CD4-positive, alpha-beta memory T cell (primary cell): ENCODE measurements at regions not wholly inside any gene's neighbourhood (a gene's known extent, or its start where the extent isn't known, plus 50 kb on each side); places are given as distances from the start of the nearest gene placed in this dataset.

Source experiments
- CTCF ChIA-PET: fragments of 350-600 bp; sonication (Branson Sonifier 250); formaldehyde crosslinking; loops from one replicate; lab custom pipeline; 2021; ENCODE audit warnings: inconsistent platforms; ENCODE audit not compliant: partially characterized antibody; lab: Charles Lee
- POLR2A ChIA-PET: fragments of 350-600 bp; sonication (Branson Sonifier 250); formaldehyde crosslinking; loops from one replicate; lab custom pipeline; 2021; ENCODE audit not compliant: partially characterized antibody; lab: Charles Lee
- DNase-seq, 5 donors: peaks; one replicate each; pipeline versions ENCODE4 v3.0.0 to v3.0.0-alpha.2; 2020 to 2022; ENCODE audit warnings: mixed read lengths in 1 of 5
- H3K27ac ChIP-seq: one replicate; pipeline ENCODE4 v1.7.0; 2013; ENCODE audit warnings: low read depth, low read length
- H3K27me3 ChIP-seq: 2 replicates; pipeline ENCODE4 v1.7.0; 2013; ENCODE audit warnings: mild to moderate bottlenecking, low read length, moderate library complexity; ENCODE audit not compliant: insufficient read depth
- H3K36me3 ChIP-seq: 2 replicates; pipeline ENCODE4 v1.7.0; 2013; ENCODE audit warnings: mild to moderate bottlenecking, low read length, moderate library complexity; ENCODE audit not compliant: insufficient read depth
- H3K4me1 ChIP-seq: 2 replicates; pipeline ENCODE4 v1.7.0; 2013; ENCODE audit warnings: mild to moderate bottlenecking, low read length, moderate library complexity; ENCODE audit not compliant: insufficient read depth
- H3K4me3 ChIP-seq, 2 donors: one replicate each; pipeline ENCODE4 v1.7.0; 2013; ENCODE audit warnings: low read length in 2 of 2, mild to moderate bottlenecking in 1 of 2
- H3K9me3 ChIP-seq, 2 donors: one replicate each; pipeline ENCODE4 v1.7.0; 2013; ENCODE audit warnings: low read length in 2 of 2, control low read depth in 1 of 2; ENCODE audit not compliant: control insufficient read depth in 1 of 2
- H3K27ac Mint-ChIP-seq, 7 donors: one replicate each; pipeline ENCODE4 v1.8.0; 2020 to 2021; ENCODE audit warnings: mixed read lengths in 7 of 7, mild to moderate bottlenecking in 6 of 7, inconsistent platforms in 3 of 7, moderate library complexity in 3 of 7
- H3K27me3 Mint-ChIP-seq, 2 donors: one replicate each; pipeline ENCODE4 v1.8.0; 2020 to 2021; ENCODE audit warnings: mixed read lengths in 2 of 2
- H3K36me3 Mint-ChIP-seq, 2 donors: one replicate each; pipeline ENCODE4 v1.8.0; 2020 to 2021; ENCODE audit warnings: mixed read lengths in 2 of 2, inconsistent platforms in 1 of 2, mild to moderate bottlenecking in 1 of 2
- H3K4me1 Mint-ChIP-seq, 4 donors: one replicate each; pipeline ENCODE4 v1.8.0; 2020 to 2021; ENCODE audit warnings: mixed read lengths in 4 of 4, mild to moderate bottlenecking in 1 of 4
- H3K4me3 Mint-ChIP-seq, 8 donors: one replicate each; pipeline ENCODE4 v1.8.0; 2020 to 2021; ENCODE audit warnings: mixed read lengths in 8 of 8, mild to moderate bottlenecking in 7 of 8, moderate library complexity in 6 of 8, inconsistent platforms in 3 of 8
- H3K9me3 Mint-ChIP-seq, 8 donors: one replicate each; pipeline ENCODE4 v1.8.0; 2020 to 2021; ENCODE audit warnings: mixed read lengths in 8 of 8, mild to moderate bottlenecking in 5 of 8, inconsistent platforms in 3 of 8, moderate library complexity in 1 of 8
- intact Hi-C: fragments of 100-400 bp; cut with micrococcal nuclease; formaldehyde crosslinking; loops from one replicate; pipeline ENCODE4 v1.15.1; 2023

DNA sequence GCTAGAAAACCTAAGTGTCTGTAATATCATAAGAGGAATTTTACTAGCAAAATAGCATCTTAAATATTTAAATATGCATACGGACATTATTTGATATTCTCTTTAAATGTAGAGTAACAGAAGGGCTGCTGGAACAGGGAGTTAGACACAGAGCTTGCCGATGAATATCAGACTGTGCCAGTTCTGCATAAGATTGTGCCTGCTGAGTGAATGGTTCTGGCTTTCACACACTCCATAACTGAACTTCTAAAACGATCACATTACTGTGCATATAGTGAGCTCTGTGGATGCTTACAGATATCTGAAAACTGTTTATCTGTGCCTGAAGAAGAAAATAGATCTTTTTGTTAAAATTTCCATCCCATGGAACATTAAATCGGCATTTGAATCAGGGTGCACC, 867.4 kb upstream of the PCDH10 start:
- Mint-ChIP-seq H3K4me3 (no peak overlapping the region), H3K36me3 (no peaks in the 10 kb centered on the region), H3K9me3 (peaks cover 0 to 21% (median 4%) of the 10 kb centered on the region in 8 donors), H3K4me1 (no peaks in the 10 kb centered on the region), H3K27ac (no peak overlapping the region), H3K27me3 (no peaks in the 10 kb centered on the region)
- Histone ChIP-seq H3K4me1 (no peaks in the 10 kb centered on the region), H3K27ac (no peak overlapping the region), H3K27me3 (no peaks in the 10 kb centered on the region), H3K4me3 (no peak overlapping the region), H3K9me3 (no peaks in the 10 kb centered on the region), H3K36me3 (no peaks in the 10 kb centered on the region)
- DNase-seq: no peak
- ChIA-PET CTCF (no interaction called here), POLR2A (no interaction called here)
- intact Hi-C loops: no loop called here

DNA sequence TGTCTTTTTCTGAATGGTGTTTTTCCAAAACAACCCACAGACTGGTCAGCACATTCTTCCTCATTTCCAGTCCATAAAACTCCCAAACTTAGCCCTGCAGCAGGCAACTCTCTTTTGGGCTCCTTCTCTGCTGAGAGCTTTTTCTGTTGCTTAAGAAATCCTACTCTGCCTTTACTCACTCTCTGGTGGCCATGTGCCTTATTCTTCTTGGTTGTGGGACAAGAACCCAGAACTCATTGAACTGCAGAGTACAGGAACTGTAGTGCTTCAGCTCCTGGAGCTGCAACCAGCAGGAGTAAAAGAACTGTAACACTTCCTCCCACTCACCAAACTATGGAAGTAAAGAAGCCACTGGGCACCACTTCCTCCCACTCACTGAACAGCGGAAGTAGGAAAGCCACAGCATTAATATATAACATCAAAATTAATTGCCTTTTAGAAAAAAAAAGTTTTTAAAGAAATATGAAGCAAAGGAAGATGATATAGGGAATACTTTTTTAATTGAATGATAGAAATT, 864.1 kb upstream of the PCDH10 start:
- H3K9me3 Mint-ChIP-seq: peaks cover 0 to 19% (median 7%) of the 10 kb centered on the region in 8 donors
- Histone ChIP-seq H3K4me1 (no peaks in the 10 kb centered on the region), H3K27ac (no peak overlapping the region), H3K4me3 (no peak overlapping the region), H3K27me3 (no peaks in the 10 kb centered on the region), H3K9me3 (no peaks in the 10 kb centered on the region), H3K36me3 (no peaks in the 10 kb centered on the region)
- no peak overlapping the region for H3K27ac Mint-ChIP-seq
- H3K4me1 Mint-ChIP-seq: no peaks in the 10 kb centered on the region
- ChIA-PET POLR2A (no interaction called here), CTCF (no interaction called here)
- H3K27me3 Mint-ChIP-seq: no peaks in the 10 kb centered on the region
- H3K4me3 Mint-ChIP-seq: no peak overlapping the region
- no peak for DNase-seq
- intact Hi-C loops: no loop called here
- H3K36me3 Mint-ChIP-seq: no peaks in the 10 kb centered on the region

DNA sequence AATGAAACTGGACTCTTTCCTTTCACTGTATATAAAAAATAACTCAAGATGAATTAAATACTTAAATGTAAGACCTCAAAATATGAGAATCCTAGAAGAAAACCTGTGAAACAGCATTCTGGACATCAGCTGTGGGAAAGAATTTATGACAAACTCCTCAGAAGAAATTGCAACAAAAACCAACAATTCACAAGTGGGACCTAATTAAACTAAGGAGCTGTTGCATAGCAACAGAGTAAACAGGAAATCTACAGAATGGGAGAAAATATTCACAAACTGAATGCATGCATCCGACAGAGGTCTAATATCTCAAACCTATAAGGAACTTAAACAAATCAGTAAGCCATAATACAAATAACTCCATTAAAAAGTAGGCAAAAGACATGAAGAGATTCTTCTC, 851.7 kb upstream of the PCDH10 start:
- Histone ChIP-seq H3K9me3 (no peaks in the 10 kb centered on the region), H3K4me3 (no peak overlapping the region), H3K4me1 (no peaks in the 10 kb centered on the region), H3K36me3 (no peaks in the 10 kb centered on the region), H3K27ac (no peak overlapping the region), H3K27me3 (no peaks in the 10 kb centered on the region)
- H3K36me3 Mint-ChIP-seq: no peaks in the 10 kb centered on the region
- CTCF ChIA-PET: no interaction called here
- no peak overlapping the region for H3K27ac Mint-ChIP-seq
- no peaks in the 10 kb centered on the region for H3K27me3 Mint-ChIP-seq
- H3K4me3 Mint-ChIP-seq: no peak overlapping the region
- peaks cover 0 to 8% (median 1%) of the 10 kb centered on the region in 8 donors for H3K9me3 Mint-ChIP-seq
- H3K4me1 Mint-ChIP-seq: no peaks in the 10 kb centered on the region
- intact Hi-C loops: no loop called here
- POLR2A ChIA-PET: no interaction called here
- DNase-seq: no peak

DNA sequence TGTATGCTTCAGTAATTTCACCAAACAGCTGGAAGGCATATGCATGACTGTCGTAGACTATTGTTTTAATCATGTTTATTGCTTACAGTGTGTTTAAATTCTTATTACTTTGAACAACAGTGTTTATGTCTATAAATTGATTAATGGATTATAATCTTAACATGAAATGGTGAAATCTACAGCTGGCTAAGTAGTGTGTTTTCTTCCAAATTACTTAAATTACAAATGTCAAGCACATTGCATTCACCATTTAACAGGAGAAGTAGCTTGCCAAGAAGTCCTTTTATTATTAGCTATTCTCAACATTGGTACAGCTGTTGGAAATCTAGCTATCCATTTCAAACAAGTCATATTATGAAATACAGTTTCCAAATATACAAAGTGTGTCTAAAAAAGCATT, 849.3 kb upstream of the PCDH10 start:
- intact Hi-C loops: no loop called here
- CTCF ChIA-PET: no interaction called here
- no peaks in the 10 kb centered on the region for H3K36me3 Mint-ChIP-seq

DNA sequence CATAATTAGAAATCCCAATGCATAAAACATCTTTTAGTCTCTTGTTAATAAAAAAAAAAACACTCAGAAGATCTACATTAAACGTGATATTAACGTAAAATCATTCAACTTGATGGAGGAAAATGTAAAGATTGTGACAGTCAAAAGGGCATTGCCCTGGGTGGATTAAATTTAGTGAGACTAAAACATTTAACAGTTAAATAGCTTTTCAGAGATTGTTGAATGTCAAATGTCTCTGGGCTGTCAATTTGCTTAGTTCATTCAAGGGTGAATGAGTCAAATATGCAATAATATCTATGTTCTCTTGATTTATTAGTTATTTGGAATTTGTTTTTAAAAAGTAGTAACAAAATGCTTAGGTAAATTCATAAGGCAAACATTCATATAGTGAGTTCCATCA, 836.6 kb upstream of the PCDH10 start:
- H3K27me3 Mint-ChIP-seq: no peaks in the 10 kb centered on the region
- H3K27ac Mint-ChIP-seq: no peak overlapping the region
- H3K4me1 Mint-ChIP-seq: no peaks in the 10 kb centered on the region
- Histone ChIP-seq H3K9me3 (no peaks in the 10 kb centered on the region), H3K4me1 (no peaks in the 10 kb centered on the region), H3K27ac (no peak overlapping the region), H3K4me3 (no peak overlapping the region), H3K36me3 (no peaks in the 10 kb centered on the region), H3K27me3 (no peaks in the 10 kb centered on the region)
- H3K9me3 Mint-ChIP-seq: peaks cover 0 to 5% (median 2%) of the 10 kb centered on the region in 8 donors
- ChIA-PET POLR2A (no interaction called here), CTCF (no interaction called here)
- intact Hi-C loops: no loop called here
- H3K4me3 Mint-ChIP-seq: no peak overlapping the region
- H3K36me3 Mint-ChIP-seq: no peaks in the 10 kb centered on the region
- DNase-seq: no peak

More for the DNA sequence above, 849.3 kb upstream of the PCDH10 start:
- no peaks in the 10 kb centered on the region for H3K9me3 ChIP-seq
- no peaks in the 10 kb centered on the region for H3K27me3 Mint-ChIP-seq
- H3K27ac ChIP-seq: no peak overlapping the region
- H3K27ac Mint-ChIP-seq: no peak overlapping the region
- H3K4me3 Mint-ChIP-seq: no peak overlapping the region
- DNase-seq: no peak
- peaks cover 0 to 10% (median 5%) of the 10 kb centered on the region in 8 donors for H3K9me3 Mint-ChIP-seq
- no peaks in the 10 kb centered on the region for H3K4me1 ChIP-seq
- POLR2A ChIA-PET: no interaction called here
- H3K4me1 Mint-ChIP-seq: no peaks in the 10 kb centered on the region
- no peaks in the 10 kb centered on the region for H3K36me3 ChIP-seq
- H3K27me3 ChIP-seq: no peaks in the 10 kb centered on the region
- H3K4me3 ChIP-seq: no peak overlapping the region

DNA sequence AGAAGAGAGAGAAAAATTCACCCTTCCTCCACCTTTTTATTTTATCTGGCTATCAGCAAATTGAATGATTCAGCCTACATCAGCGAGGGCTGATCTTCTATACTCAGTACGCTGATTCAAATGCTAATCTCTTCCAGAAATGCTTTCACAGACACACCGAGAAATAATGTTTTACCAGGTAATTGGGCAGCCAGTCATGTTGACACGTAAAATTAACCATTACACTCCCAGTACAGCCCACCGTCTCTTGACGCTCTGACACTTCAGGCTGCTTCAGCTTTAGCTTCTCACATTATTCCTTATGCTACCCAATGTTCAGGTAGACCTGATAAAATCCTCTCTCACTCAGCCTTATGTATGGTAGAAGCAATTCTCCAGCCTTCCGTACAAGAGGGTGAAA, 835.2 kb upstream of the PCDH10 start:
- H3K27ac ChIP-seq: no peak overlapping the region
- ChIA-PET CTCF (no interaction called here), POLR2A (no interaction called here)
- no peak overlapping the region for H3K27ac Mint-ChIP-seq
- no peaks in the 10 kb centered on the region for H3K4me1 Mint-ChIP-seq
- peaks cover 0 to 3% (median 0%) of the 10 kb centered on the region in 8 donors for H3K9me3 Mint-ChIP-seq
- no peak for DNase-seq
- H3K27me3 Mint-ChIP-seq: no peaks in the 10 kb centered on the region
- H3K27me3 ChIP-seq: no peaks in the 10 kb centered on the region
- H3K4me1 ChIP-seq: no peaks in the 10 kb centered on the region
- H3K9me3 ChIP-seq: no peaks in the 10 kb centered on the region
- H3K4me3 Mint-ChIP-seq: no peak overlapping the region
- H3K36me3 Mint-ChIP-seq: no peaks in the 10 kb centered on the region
- no peak overlapping the region for H3K4me3 ChIP-seq
- intact Hi-C loops: no loop called here
- no peaks in the 10 kb centered on the region for H3K36me3 ChIP-seq

DNA sequence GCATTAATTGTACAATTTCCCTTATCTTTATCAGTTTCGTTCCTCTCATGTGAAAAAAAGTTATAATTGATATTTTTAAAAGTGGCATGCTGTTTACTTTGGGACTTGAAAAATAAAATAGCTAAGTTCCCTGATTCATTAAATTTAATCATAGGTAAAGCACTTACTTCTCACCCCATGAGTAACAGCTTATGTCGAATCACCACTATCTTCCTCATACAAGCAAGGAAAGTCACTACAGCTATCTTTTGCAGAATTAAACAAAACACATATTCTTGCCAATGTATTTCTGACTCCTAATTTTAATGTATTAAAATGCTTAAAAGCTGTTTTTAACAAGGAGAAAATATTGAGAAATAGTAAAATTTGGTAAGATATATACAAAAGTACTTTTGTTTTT, 832.4 kb upstream of the PCDH10 start:
- intact Hi-C loops: no loop called here
- Histone ChIP-seq H3K9me3 (no peaks in the 10 kb centered on the region), H3K36me3 (no peaks in the 10 kb centered on the region), H3K27ac (no peak overlapping the region), H3K27me3 (no peaks in the 10 kb centered on the region), H3K4me1 (no peaks in the 10 kb centered on the region), H3K4me3 (no peak overlapping the region)
- ChIA-PET POLR2A (no interaction called here), CTCF (no interaction called here)
- no peak for DNase-seq
- Mint-ChIP-seq H3K4me3 (no peak overlapping the region), H3K27me3 (no peaks in the 10 kb centered on the region), H3K27ac (no peak overlapping the region), H3K9me3 (peaks cover 0 to 3% (median under 1%) of the 10 kb centered on the region in 8 donors), H3K36me3 (no peaks in the 10 kb centered on the region), H3K4me1 (no peaks in the 10 kb centered on the region)

DNA sequence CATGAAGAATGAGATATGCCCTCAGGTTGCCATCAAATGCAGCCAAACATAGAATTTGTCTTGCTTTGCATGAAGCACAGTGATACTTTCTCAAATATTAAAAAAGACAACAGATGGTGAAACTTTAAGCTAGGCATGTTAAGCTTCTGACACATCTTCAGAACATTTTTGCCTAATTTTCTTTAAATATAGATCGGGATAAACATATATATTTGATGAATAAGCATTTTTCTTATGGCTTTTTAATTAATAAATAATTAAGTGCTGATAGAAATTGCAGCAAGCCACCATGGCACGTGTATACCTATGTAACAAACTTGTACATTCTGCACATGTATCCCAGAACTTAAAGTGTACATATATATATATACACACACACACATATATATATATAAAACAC, 831.2 kb upstream of the PCDH10 start:
- Histone ChIP-seq H3K27me3 (no peaks in the 10 kb centered on the region), H3K9me3 (no peaks in the 10 kb centered on the region), H3K4me1 (no peaks in the 10 kb centered on the region), H3K4me3 (no peak overlapping the region), H3K27ac (no peak overlapping the region), H3K36me3 (no peaks in the 10 kb centered on the region)
- H3K9me3 Mint-ChIP-seq: peaks cover 0 to 5% (median 1%) of the 10 kb centered on the region in 8 donors
- H3K36me3 Mint-ChIP-seq: no peaks in the 10 kb centered on the region
- H3K27ac Mint-ChIP-seq: no peak overlapping the region
- no peaks in the 10 kb centered on the region for H3K4me1 Mint-ChIP-seq
- no peaks in the 10 kb centered on the region for H3K27me3 Mint-ChIP-seq
- ChIA-PET CTCF (no interaction called here), POLR2A (no interaction called here)
- intact Hi-C loops: no loop called here
- DNase-seq: no peak
- no peak overlapping the region for H3K4me3 Mint-ChIP-seq
